ENCODE measurements at regions not wholly inside any gene's neighbourhood (a gene's known extent, or its start where the extent isn't known, plus 50 kb on each side); places are given as distances from the start of the nearest gene placed in this dataset.

GRCh38 chr16:26736084-26736483 lies 330.6 kb upstream of the C16orf82 start:
- TF ChIP-seq, protein P1, sequence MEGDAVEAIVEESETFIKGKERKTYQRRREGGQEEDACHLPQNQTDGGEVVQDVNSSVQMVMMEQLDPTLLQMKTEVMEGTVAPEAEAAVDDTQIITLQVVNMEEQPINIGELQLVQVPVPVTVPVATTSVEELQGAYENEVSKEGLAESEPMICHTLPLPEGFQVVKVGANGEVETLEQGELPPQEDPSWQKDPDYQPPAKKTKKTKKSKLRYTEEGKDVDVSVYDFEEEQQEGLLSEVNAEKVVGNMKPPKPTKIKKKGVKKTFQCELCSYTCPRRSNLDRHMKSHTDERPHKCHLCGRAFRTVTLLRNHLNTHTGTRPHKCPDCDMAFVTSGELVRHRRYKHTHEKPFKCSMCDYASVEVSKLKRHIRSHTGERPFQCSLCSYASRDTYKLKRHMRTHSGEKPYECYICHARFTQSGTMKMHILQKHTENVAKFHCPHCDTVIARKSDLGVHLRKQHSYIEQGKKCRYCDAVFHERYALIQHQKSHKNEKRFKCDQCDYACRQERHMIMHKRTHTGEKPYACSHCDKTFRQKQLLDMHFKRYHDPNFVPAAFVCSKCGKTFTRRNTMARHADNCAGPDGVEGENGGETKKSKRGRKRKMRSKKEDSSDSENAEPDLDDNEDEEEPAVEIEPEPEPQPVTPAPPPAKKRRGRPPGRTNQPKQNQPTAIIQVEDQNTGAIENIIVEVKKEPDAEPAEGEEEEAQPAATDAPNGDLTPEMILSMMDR (IDR thresholded peaks at IDR 0.05; ENCODE audit: insufficient read depth, low read depth, low read length) = no peak
- ChIA-PET CTCF (no interaction called here), POLR2A (no interaction called here)
- Histone ChIP-seq H3K36me3 (ENCODE audit: control insufficient read depth, insufficient read depth, low read length) (no peaks in the 10 kb centered on the region), H3K4me3 (ENCODE audit: low read depth, low read length) (no peak overlapping the region), H3K27me3 (ENCODE audit: control insufficient read depth, insufficient read depth, low read length) (no peaks in the 10 kb centered on the region)
- DNase-seq (ENCODE audit: low read depth) = no peak

DNA sequence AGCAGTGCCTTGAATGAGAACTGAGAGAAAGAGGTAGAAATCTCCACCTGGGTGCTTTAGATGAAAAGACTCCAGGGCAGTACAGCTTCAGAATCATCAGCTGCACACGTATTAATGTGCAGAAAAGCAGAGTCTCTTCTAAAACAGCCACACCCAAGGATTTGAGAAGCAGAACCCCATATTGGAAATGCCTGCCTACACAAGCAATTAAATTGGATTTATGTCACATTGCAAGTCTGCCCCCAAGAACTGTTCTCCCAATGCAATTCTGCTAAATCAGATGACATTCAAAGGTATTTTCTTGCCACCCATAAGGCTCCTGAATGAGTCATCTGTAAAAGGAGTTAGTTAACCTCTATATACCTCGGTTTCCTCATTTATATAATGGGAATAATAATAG lies 326.0 kb upstream of the C16orf82 start:
- H3K36me3 ChIP-seq (ENCODE audit: control insufficient read depth, insufficient read depth, low read length) = no peaks in the 10 kb centered on the region
- DNase-seq (ENCODE audit: low read depth) = no peak
- H3K4me3 ChIP-seq (ENCODE audit: low read depth, low read length) = no peak overlapping the region
- no peaks in the 10 kb centered on the region for H3K27me3 ChIP-seq (ENCODE audit: control insufficient read depth, insufficient read depth, low read length)
- TF ChIP-seq, protein P1 (IDR thresholded peaks at IDR 0.05; ENCODE audit: insufficient read depth, low read depth, low read length) = no peak
- POLR2A ChIA-PET = no interaction called here
- CTCF ChIA-PET = no interaction called here

GRCh38 chr16:26742040-26742439 lies 324.7 kb upstream of the C16orf82 start:
- no peak for DNase-seq (ENCODE audit: low read depth)
- Histone ChIP-seq H3K27me3 (ENCODE audit: control insufficient read depth, insufficient read depth, low read length) (no peaks in the 10 kb centered on the region), H3K36me3 (ENCODE audit: control insufficient read depth, insufficient read depth, low read length) (no peaks in the 10 kb centered on the region), H3K4me3 (ENCODE audit: low read depth, low read length) (no peak overlapping the region)
- ChIA-PET POLR2A (no interaction called here), CTCF (no interaction called here)
- TF ChIP-seq, protein P1 (IDR thresholded peaks at IDR 0.05; ENCODE audit: insufficient read depth, low read depth, low read length) = no peak

- no peak for DNase-seq (ENCODE audit: low read depth)
- TF ChIP-seq, protein P1 (IDR thresholded peaks at IDR 0.05; ENCODE audit: insufficient read depth, low read depth, low read length) = no peak
- CTCF ChIA-PET = no interaction called here
Measured at GRCh38 chr16:26744430-26744829, 322.3 kb upstream of the C16orf82 start.

DNA sequence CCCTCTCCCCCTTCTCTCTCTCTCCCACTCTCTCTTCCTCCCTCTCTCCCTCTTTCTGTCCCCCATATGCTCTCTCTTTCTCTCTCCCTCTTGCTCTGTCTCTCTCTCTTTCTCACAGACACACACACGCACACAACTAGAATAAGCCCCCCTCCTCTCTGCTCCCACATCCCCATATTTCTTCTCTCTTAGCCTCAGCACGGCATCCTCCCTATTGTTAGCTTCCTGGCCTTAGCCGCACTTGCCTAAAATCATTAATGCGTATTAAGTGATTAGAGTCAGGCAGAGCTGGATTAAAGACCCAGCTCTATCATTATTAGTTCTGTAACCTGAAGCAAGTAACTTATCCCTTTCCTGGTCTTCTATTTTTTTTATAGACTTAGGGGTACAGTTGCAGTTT lies 319.0 kb upstream of the C16orf82 start:
- H3K4me3 ChIP-seq (ENCODE audit: low read depth, low read length) = no peak overlapping the region
- TF ChIP-seq, protein P1 (IDR thresholded peaks at IDR 0.05; ENCODE audit: insufficient read depth, low read depth, low read length) = no peak
- DNase-seq (ENCODE audit: low read depth) = no peak
- ChIA-PET POLR2A (no interaction called here), CTCF (interaction anchor here (1.0 kb wide), 1 partner anchor 362 kb away, joined by 3 read pairs; no protein-coding TSS in a partner anchor)
- no peaks in the 10 kb centered on the region for H3K36me3 ChIP-seq (ENCODE audit: control insufficient read depth, insufficient read depth, low read length)
- H3K27me3 ChIP-seq (ENCODE audit: control insufficient read depth, insufficient read depth, low read length) = no peaks in the 10 kb centered on the region

More at GRCh38 chr16:26744430-26744829, 322.3 kb upstream of the C16orf82 start:
- no peaks in the 10 kb centered on the region for H3K36me3 ChIP-seq (ENCODE audit: control insufficient read depth, insufficient read depth, low read length)
- POLR2A ChIA-PET = no interaction called here
- no peaks in the 10 kb centered on the region for H3K27me3 ChIP-seq (ENCODE audit: control insufficient read depth, insufficient read depth, low read length)
- no peak overlapping the region for H3K4me3 ChIP-seq (ENCODE audit: low read depth, low read length)
